Stimulated activated CD4-positive, alpha-beta T cell treated with anti-CD3 and anti-CD28 coated beads, Interleukin-4, amount 100 ng/mL, for 24 hours (primary cell): ENCODE measurements at regions not wholly inside any gene's neighbourhood (a gene's known extent, or its start where the extent isn't known, plus 50 kb on each side); places are given as distances from the start of the nearest gene placed in this dataset.

Source experiments
- DNase-seq: peaks from one replicate; pipeline ENCODE4 v3.0.0-alpha.2; 2020

GRCh38 chrY:21295206-21295605 lies 215.9 kb upstream of the RBMY1B start:
- DNase-seq = no peak

GRCh38 chrY:21302278-21302677 lies 208.9 kb upstream of the RBMY1B start:
- no peak for DNase-seq

DNA sequence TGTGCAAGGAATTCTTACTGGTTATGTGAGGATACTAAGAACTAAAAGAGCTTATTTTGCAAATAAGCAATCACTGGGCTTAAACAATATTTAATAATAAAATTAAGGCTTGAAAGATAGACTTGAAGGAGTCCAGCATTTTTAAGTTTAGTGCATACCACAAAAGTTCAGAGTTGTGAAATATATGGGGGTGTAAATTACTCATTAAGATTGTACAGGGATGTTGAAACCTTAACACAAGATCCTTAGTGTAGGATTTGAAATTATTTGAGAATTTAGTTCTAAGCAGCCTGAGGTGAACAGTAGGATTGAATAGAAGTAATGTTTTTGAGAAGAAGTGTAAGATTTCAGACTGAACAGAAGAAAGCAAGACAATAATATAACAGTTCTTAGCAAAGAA lies 195.8 kb upstream of the RBMY1B start:
- no peak for DNase-seq
